ENCODE measurements at regions not wholly inside any gene's neighbourhood (a gene's known extent, or its start where the extent isn't known, plus 50 kb on each side); places are given as distances from the start of the nearest gene placed in this dataset.

- H3F3A ChIP-seq (ENCODE audit: insufficient read depth, low read length, poor library complexity, severe bottlenecking): no peaks in the 10 kb centered on the region
- H3K9me3 ChIP-seq (ENCODE audit: low read length): no peaks in the 10 kb centered on the region
- TF ChIP-seq EZH2 (IDR thresholded peaks at IDR 0.05; ENCODE audit: borderline replicate concordance, insufficient read depth, low read length, poor library complexity, severe bottlenecking): no peak
- TF ChIP-seq MXI1 (conservative IDR thresholded peaks at IDR 0.05; ENCODE audit: poor library complexity, severe bottlenecking): no peak
- no peak for TF ChIP-seq REST (IDR thresholded peaks at IDR 0.05; ENCODE audit: borderline replicate concordance)
- no peak for TF ChIP-seq POLR2AphosphoS5 (IDR thresholded peaks at IDR 0.05)
- TF ChIP-seq EP300 (conservative IDR thresholded peaks at IDR 0.05; ENCODE audit: poor library complexity, severe bottlenecking): no peak
- TF ChIP-seq TAF1 (IDR thresholded peaks at IDR 0.05; ENCODE audit: low read depth): no peak
- no peak for TF ChIP-seq SMC3 (conservative IDR thresholded peaks at IDR 0.05; ENCODE audit: poor library complexity)
- no peak for TF ChIP-seq RAD21 (conservative IDR thresholded peaks at IDR 0.05)
- TF ChIP-seq CTCF (IDR thresholded peaks at IDR 0.05; ENCODE audit: poor library complexity, severe bottlenecking): no peak
- H4K20me1 ChIP-seq (ENCODE audit: insufficient read depth): no peaks in the 10 kb centered on the region
- H3K27ac ChIP-seq (ENCODE audit: low read length): no peak overlapping the region
- H2AFZ ChIP-seq (ENCODE audit: low read depth, low read length): no peak overlapping the region
- H3K4me3 ChIP-seq (ENCODE audit: low read length): no peak overlapping the region
- H3K9ac ChIP-seq (ENCODE audit: low read length): no peak overlapping the region
- no peak overlapping the region for H3K4me2 ChIP-seq (ENCODE audit: low read length)
- H3K9me2 ChIP-seq (ENCODE audit: insufficient read depth, low read length): no peaks in the 10 kb centered on the region
- H3K27me3 ChIP-seq (ENCODE audit: insufficient read depth, low read depth, low read length): no peaks in the 10 kb centered on the region
- no peaks in the 10 kb centered on the region for H3K36me3 ChIP-seq (ENCODE audit: insufficient read depth, low read length)
- H3K79me2 ChIP-seq (replicated peaks; ENCODE audit: insufficient read depth, low read length): no peaks in the 10 kb centered on the region
Observed at GRCh38 chr14:39847852-39848251, 415.6 kb upstream of the FBXO33 start.

- H3K9me2 ChIP-seq (ENCODE audit: insufficient read depth, low read length): no peaks in the 10 kb centered on the region
- no peak overlapping the region for H3K4me3 ChIP-seq (ENCODE audit: low read length)
- H3K36me3 ChIP-seq (ENCODE audit: insufficient read depth, low read length): no peaks in the 10 kb centered on the region
- no peak overlapping the region for H3K27ac ChIP-seq (ENCODE audit: low read length)
- H3K9me3 ChIP-seq (ENCODE audit: low read length): no peaks in the 10 kb centered on the region
- no peaks in the 10 kb centered on the region for H4K20me1 ChIP-seq (ENCODE audit: insufficient read depth)
- H2AFZ ChIP-seq (ENCODE audit: low read depth, low read length): no peak overlapping the region
- no peak overlapping the region for H3K9ac ChIP-seq (ENCODE audit: low read length)
- TF ChIP-seq MXI1 (conservative IDR thresholded peaks at IDR 0.05; ENCODE audit: poor library complexity, severe bottlenecking): no peak
- TF ChIP-seq SMC3 (conservative IDR thresholded peaks at IDR 0.05; ENCODE audit: poor library complexity): no peak
- TF ChIP-seq POLR2AphosphoS5 (IDR thresholded peaks at IDR 0.05): no peak
- no peak for TF ChIP-seq EZH2 (IDR thresholded peaks at IDR 0.05; ENCODE audit: borderline replicate concordance, insufficient read depth, low read length, poor library complexity, severe bottlenecking)
- TF ChIP-seq EP300 (conservative IDR thresholded peaks at IDR 0.05; ENCODE audit: poor library complexity, severe bottlenecking): no peak
- no peak overlapping the region for H3K4me2 ChIP-seq (ENCODE audit: low read length)
- no peaks in the 10 kb centered on the region for H3K79me2 ChIP-seq (replicated peaks; ENCODE audit: insufficient read depth, low read length)
- H3F3A ChIP-seq (ENCODE audit: insufficient read depth, low read length, poor library complexity, severe bottlenecking): no peaks in the 10 kb centered on the region
- no peaks in the 10 kb centered on the region for H3K27me3 ChIP-seq (ENCODE audit: insufficient read depth, low read depth, low read length)
Observed at GRCh38 chr14:39847194-39847593, 415.0 kb upstream of the FBXO33 start.

Measured in neural cell (in vitro differentiated cells).